ENCODE measurements at regions not wholly inside any gene's neighbourhood (a gene's known extent, or its start where the extent isn't known, plus 50 kb on each side); places are given as distances from the start of the nearest gene placed in this dataset.

DNA sequence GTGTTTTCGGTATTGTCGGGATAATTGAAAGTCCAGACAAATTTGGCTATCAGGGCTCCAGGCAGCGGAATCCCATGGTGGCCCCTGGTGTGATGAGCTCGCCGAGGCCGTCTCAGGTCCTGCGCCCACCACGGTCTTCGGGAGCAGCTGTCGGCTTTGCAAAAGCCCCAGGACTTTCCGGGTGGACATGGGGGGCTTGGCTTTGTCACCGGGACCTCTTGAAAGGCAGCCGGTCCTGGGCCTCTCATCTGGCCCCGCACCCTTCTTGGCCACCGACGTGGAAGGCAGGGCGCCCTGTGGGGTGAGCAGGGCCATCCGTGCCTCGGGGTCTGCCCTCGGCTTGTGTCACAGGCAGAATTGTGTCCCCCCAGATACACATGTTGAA, 87.1 kb upstream of the ACTRT2 start:
- H3K9me3 Mint-ChIP-seq = peaks cover 7% of the 10 kb centered on the region
- H3K27ac Mint-ChIP-seq = no peak overlapping the region
- no peaks in the 10 kb centered on the region for H3K4me1 Mint-ChIP-seq
- intact Hi-C loops (cut with micrococcal nuclease) = no loop called here
- no peaks in the 10 kb centered on the region for H3K27me3 Mint-ChIP-seq
- H3K4me3 Mint-ChIP-seq = no peak overlapping the region
- DNase-seq = no peak
- H3K36me3 Mint-ChIP-seq (ENCODE audit: low read depth) = no peaks in the 10 kb centered on the region

DNA sequence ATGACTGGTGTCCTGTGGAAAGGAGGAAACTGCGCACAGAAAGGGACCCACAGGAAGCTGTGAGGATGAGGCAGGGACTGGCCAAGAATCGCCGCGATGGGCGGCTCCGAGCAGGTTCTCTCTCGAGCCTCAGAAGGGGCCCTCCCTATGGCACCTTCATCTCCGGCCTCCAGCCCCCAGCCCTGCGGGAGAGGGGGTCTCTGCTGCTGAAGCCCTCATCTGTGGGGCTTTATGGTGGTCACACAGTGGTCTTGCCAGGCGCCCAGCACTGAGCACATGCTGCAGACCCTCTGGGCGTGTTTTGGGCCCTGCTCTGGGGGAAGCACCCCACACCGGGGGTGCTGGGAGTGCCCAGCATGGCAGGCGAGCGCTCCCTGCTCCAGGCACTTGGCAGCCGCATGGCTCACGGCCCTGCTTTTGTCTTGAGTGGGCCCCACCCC, 86.6 kb upstream of the ACTRT2 start:
- Mint-ChIP-seq H3K9me3 (peaks cover 7% of the 10 kb centered on the region), H3K36me3 (ENCODE audit: low read depth) (no peaks in the 10 kb centered on the region), H3K27ac (no peak overlapping the region), H3K4me3 (no peak overlapping the region), H3K27me3 (no peaks in the 10 kb centered on the region), H3K4me1 (no peaks in the 10 kb centered on the region)
- no peak for DNase-seq
- intact Hi-C loops (cut with micrococcal nuclease) = no loop called here

DNA sequence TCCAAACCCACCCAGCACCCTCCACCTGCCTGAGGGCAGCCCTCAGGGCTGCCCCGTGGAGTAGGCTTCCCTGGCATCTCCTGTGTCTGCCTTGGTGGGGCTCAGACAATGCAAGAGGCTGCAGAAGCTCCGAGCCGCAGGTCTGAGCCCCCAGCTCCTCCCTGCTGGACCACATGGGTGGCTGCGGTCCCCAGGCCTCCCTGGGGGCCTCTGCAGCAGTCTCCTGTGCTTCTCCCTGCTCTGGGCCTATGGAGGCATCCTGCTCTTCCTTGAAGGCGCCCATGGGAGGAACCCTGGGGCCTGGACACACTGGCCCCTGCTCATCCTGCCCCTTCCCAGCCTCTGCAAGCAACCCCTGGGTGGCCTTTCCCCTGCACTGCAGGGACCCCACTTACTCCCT, 86.1 kb upstream of the ACTRT2 start:
- H3K27ac Mint-ChIP-seq = no peak overlapping the region
- peaks cover 7% of the 10 kb centered on the region for H3K9me3 Mint-ChIP-seq
- intact Hi-C loops (cut with micrococcal nuclease) = no loop called here
- no peak for DNase-seq
- H3K36me3 Mint-ChIP-seq (ENCODE audit: low read depth) = no peaks in the 10 kb centered on the region
- H3K4me1 Mint-ChIP-seq = no peaks in the 10 kb centered on the region
- no peak overlapping the region for H3K4me3 Mint-ChIP-seq
- H3K27me3 Mint-ChIP-seq = no peaks in the 10 kb centered on the region

DNA sequence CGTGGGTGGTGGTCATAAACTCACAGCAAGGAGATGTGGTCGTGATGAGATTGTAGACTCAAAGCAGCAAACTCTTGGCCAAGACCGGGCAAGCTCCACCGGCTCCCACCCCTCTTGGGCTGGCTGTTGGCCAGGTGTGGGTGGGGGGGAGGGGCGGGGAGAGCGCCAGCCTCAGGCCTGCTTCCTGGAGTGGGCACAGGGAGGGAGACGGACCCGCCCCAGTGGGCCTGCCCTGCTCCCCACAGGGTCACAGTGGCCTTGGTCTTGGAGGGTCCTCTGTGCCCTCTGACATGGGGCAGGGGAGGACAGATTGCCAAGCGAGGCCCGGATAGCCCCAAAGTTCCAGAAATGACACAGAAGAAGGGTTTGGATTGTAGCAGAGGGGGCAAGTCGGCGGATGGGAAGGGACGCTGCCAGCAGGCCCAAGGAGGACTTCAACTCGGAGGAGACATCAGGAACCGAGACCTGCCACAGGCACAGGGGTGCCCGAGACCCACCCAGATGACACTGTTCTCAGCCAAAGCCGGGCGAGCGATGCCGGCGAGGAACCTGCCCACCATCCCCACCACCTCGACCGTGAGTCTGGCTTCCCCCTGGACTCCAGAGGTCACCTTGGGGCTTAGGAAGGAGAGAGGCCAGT, 85.4 kb upstream of the ACTRT2 start:
- Mint-ChIP-seq H3K9me3 (peaks cover 7% of the 10 kb centered on the region), H3K4me1 (no peaks in the 10 kb centered on the region)

DNA sequence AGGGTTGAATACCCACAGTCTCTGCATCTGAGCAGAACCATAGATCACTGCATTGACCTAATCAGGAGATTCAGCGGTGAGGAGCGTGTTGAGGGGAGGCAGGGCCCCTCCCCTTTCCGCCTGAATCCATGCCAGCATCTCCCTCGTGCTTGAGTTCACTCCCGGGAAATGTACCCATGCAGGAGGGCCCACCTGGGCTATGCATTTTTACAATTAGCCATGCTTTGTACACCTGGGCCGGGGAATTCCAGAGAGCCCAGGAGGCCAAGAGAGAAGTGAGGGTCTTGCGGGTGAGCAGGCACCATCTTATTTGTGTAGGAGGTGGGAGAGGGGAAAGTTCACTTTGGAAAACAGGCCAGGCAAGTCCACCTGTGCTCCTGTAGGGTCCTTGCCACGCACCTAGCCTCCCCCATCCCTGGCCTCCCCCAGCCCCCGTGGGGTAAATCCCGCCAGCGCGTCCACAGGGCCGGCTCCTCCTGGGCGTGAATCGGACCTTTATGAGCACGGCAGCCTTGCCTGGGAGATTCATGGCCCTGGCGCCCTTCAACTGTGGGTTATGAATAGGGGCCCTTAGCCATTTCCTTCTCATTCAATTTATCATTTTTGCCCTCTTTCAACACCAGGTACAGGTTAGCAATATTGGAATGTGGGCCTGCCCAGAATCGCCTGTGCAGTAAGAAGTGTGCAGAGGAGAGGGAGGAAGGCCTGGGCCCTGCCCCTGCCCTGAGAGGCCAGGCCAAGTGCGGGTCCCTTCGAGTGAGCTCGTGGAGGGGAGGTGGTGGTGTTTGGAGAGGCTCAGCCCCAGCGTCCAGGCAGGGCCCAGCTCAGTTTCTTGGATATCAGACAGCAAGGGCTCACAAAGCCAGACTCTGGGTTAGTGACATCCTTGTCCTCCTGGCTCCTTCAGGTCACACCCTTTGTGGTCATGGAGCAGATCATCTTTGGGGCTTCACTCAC, 84.4 kb upstream of the ACTRT2 start:
- H3K4me3 Mint-ChIP-seq = no peak overlapping the region

More for the DNA sequence above, 85.4 kb upstream of the ACTRT2 start:
- intact Hi-C loops (cut with micrococcal nuclease) = no loop called here
- no peak overlapping the region for H3K4me3 Mint-ChIP-seq
- no peaks in the 10 kb centered on the region for H3K36me3 Mint-ChIP-seq (ENCODE audit: low read depth)
- no peaks in the 10 kb centered on the region for H3K27me3 Mint-ChIP-seq
- no peak overlapping the region for H3K27ac Mint-ChIP-seq
- no peak for DNase-seq

DNA sequence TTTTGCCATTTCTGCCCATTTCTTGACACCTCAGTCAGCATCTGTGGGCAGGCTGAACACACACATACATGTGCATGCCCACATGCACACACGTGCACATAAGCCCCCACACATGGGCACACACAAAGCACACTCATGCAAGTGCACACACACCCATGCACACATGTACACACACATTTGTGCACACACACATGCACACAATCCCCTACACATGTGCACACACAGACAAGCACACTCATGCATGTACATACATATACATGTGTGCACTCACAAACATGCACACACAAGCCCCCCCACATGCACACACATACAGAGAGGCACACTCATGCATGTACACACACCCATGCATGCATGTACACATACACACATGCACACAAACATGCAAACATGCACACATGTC, 83.5 kb upstream of the ACTRT2 start:
- H3K36me3 Mint-ChIP-seq (ENCODE audit: low read depth) = no peaks in the 10 kb centered on the region
- no peak for DNase-seq

More for the DNA sequence above, 84.4 kb upstream of the ACTRT2 start:
- H3K27ac Mint-ChIP-seq = no peak overlapping the region
- no peaks in the 10 kb centered on the region for H3K36me3 Mint-ChIP-seq (ENCODE audit: low read depth)
- peaks cover 10% of the 10 kb centered on the region for H3K9me3 Mint-ChIP-seq
- H3K27me3 Mint-ChIP-seq = no peaks in the 10 kb centered on the region
- no peaks in the 10 kb centered on the region for H3K4me1 Mint-ChIP-seq
- DNase-seq = no peak
- intact Hi-C loops (cut with micrococcal nuclease) = no loop called here

DNA sequence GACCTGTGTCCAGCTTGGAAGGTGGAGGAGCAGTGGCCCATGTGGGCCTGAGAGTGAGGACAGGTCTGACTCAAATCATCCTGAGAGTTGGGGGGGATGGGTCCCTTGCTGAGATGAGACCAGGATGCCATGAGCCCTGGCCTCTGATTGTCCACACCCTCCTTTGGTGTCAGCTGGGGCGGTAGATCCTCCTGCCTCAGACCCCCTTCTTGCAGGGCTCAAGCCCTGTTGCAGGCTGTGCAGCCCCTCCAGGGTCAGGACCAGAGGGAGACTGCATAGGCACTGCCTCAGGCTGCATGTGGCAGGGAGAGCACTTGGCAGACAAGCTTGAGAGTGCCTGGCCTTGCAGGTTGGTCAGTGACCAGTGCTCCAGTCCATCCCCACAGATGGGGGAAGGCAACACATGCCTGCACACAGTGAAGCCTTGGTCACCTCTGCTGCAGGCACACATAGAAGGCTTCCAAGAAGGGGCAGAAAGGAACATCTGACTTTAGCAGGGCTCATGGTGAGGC, 82.2 kb upstream of the ACTRT2 start:
- Mint-ChIP-seq H3K9me3 (peaks cover 10% of the 10 kb centered on the region), H3K4me1 (no peaks in the 10 kb centered on the region), H3K36me3 (ENCODE audit: low read depth) (no peaks in the 10 kb centered on the region), H3K27me3 (no peaks in the 10 kb centered on the region), H3K27ac (no peak overlapping the region), H3K4me3 (no peak overlapping the region)
- intact Hi-C loops (cut with micrococcal nuclease) = no loop called here
- DNase-seq = no peak

More for the DNA sequence above, 83.5 kb upstream of the ACTRT2 start:
- intact Hi-C loops (cut with micrococcal nuclease) = no loop called here
- H3K27me3 Mint-ChIP-seq = no peaks in the 10 kb centered on the region
- no peaks in the 10 kb centered on the region for H3K4me1 Mint-ChIP-seq
- H3K9me3 Mint-ChIP-seq = peaks cover 10% of the 10 kb centered on the region
- no peak overlapping the region for H3K27ac Mint-ChIP-seq
- no peak overlapping the region for H3K4me3 Mint-ChIP-seq

DNA sequence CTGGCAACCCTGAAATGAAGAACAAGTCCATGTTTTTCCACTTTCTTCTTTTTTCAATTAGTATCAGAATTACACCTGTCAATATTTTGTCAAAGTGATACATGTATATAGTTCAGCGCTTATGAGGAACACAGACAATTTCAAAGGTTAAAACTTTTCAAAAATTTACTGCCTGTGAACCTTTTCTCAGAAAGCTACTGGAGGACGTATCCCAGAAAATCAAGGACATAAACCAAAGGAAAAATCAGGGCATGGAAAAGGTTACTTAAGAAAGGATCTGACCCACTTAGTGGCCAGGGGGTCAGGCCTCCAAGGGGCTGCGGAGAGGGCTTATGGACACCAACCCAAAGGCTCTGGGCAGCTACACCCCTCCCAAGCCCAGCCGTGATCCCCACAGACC, 81.1 kb upstream of the ACTRT2 start:
- Mint-ChIP-seq H3K4me3 (no peak overlapping the region), H3K9me3 (peaks cover 10% of the 10 kb centered on the region), H3K36me3 (ENCODE audit: low read depth) (no peaks in the 10 kb centered on the region), H3K4me1 (no peaks in the 10 kb centered on the region), H3K27me3 (no peaks in the 10 kb centered on the region), H3K27ac (no peak overlapping the region)
- intact Hi-C loops (cut with micrococcal nuclease) = no loop called here
- DNase-seq = no peak

DNA sequence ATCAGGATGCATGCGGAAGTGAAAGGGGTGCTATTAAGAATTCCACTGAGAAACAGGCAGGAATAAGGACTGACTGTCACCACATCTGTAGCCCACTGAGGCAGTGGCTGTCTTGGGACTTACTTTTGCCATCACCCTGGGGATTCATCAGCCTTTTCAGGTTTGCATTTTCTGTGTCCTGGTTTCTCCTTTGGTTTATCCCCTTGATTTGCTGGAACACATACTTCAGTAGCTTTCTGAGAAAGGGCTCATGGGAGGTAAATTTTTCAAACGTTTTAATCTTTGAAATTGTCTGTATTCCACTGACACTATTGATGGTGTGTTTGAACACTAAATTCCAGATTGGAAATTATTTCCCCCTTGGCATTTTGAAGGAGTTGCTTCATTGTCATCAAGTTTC, 80.2 kb upstream of the ACTRT2 start:
- H3K27ac Mint-ChIP-seq = no peak overlapping the region
- DNase-seq = no peak
- H3K9me3 Mint-ChIP-seq = peaks cover 10% of the 10 kb centered on the region
- H3K4me1 Mint-ChIP-seq = no peaks in the 10 kb centered on the region
- H3K36me3 Mint-ChIP-seq (ENCODE audit: low read depth) = no peaks in the 10 kb centered on the region
- intact Hi-C loops (cut with micrococcal nuclease) = no loop called here
- no peaks in the 10 kb centered on the region for H3K27me3 Mint-ChIP-seq
- no peak overlapping the region for H3K4me3 Mint-ChIP-seq

DNA sequence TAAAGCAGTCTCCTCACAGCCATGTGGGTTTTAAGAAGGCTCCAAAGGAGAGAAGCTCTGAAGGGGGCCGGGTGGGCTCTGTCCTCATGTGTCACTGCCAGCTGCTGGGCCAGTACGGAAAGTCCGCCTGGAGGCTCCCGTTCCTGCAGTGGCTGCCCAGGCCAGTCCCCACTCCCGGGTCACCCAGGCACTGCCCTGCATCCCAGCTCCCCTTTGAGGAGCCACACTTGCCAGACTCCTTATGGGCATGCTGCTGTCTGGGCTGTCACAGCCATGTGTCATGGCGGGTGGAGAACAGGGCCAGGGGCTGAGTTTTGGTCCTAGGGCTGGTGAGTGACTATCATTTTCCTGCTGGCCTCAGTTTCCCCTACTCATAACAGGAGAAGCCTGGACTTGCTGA, 79.4 kb upstream of the ACTRT2 start:
- Mint-ChIP-seq H3K27ac (no peak overlapping the region), H3K4me3 (no peak overlapping the region), H3K27me3 (no peaks in the 10 kb centered on the region), H3K9me3 (peaks cover 10% of the 10 kb centered on the region), H3K4me1 (no peaks in the 10 kb centered on the region), H3K36me3 (ENCODE audit: low read depth) (no peaks in the 10 kb centered on the region)
- intact Hi-C loops (cut with micrococcal nuclease) = no loop called here
- DNase-seq = no peak

DNA sequence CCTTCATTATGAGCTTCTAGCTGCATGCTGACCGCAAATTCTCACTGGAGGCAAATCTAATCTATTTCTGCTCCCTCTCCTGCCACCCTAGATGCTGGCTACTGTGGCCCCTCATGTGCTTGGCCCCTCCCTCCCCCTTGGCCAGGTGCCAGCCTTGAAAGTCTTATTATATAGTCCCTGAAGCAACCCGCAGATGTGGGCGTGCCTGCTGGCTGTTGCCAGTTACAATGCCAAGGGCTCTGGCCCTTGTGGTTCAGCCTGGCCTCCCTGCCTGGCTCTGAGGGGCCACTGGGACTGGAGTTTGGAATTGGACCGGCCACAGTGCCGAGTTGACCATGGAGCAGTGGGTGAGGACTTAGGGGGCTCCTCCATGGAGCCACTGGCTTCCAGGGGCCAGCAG, 78.9 kb upstream of the ACTRT2 start:
- Mint-ChIP-seq H3K4me3 (no peak overlapping the region), H3K27me3 (no peaks in the 10 kb centered on the region), H3K36me3 (ENCODE audit: low read depth) (no peaks in the 10 kb centered on the region), H3K27ac (no peak overlapping the region), H3K4me1 (no peaks in the 10 kb centered on the region), H3K9me3 (peaks cover 10% of the 10 kb centered on the region)
- intact Hi-C loops (cut with micrococcal nuclease) = no loop called here
- no peak for DNase-seq

DNA sequence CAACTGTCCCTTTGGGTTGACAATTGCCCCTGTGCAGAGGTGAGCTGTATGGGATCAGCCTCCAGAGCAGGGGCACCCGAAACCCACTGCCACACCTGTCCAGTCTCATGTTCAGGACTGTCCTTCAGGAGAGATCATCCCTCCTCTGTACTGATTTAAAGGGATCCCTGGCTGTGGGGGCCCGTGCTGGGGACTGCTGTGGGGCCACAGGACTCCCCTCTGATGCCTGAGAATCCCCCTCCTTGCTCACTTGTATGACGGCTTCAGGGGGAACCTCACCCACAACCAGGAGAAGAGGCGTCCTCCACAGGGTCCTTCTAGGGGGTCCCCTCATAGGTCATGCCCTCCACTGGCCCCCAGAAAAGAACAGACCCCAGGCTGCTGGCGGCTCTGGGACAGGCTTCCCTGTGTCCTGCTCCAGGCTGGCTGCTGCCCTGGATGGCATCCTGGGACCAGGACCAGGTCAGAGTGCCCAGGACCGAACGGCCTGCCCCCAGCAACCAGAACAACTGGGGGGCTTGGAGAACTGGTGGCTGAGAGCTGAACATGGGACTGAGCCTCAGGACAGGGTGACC, 77.5 kb upstream of the ACTRT2 start:
- H3K4me3 Mint-ChIP-seq = no peak overlapping the region
- H3K27me3 Mint-ChIP-seq = no peaks in the 10 kb centered on the region
- no peak for DNase-seq
- H3K36me3 Mint-ChIP-seq (ENCODE audit: low read depth) = no peaks in the 10 kb centered on the region
- no peak overlapping the region for H3K27ac Mint-ChIP-seq
- H3K4me1 Mint-ChIP-seq = no peaks in the 10 kb centered on the region
- intact Hi-C loops (cut with micrococcal nuclease) = no loop called here
- H3K9me3 Mint-ChIP-seq = peaks cover 4% of the 10 kb centered on the region

DNA sequence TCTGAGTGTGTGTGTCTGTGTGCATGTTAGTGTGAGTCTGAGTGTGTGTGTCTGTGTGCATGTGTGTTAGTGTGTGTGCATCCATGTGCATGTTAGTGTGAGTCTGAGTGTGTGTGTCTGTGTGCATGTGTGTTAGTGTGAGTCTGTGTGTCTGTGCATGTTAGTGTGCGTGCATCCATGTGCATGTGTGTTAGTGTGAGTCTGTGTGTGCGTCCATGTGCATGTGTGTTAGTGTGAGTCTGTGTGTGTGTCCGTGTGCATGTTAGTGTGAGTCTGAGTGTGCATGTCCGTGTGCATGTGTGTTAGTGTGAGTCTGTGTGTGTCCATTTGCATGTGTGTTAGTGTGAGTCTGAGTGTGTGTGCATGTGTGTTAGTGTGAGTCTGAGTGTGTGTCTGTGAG, 76.6 kb upstream of the ACTRT2 start:
- Mint-ChIP-seq H3K36me3 (ENCODE audit: low read depth) (no peaks in the 10 kb centered on the region), H3K4me3 (no peak overlapping the region), H3K27ac (no peak overlapping the region), H3K27me3 (no peaks in the 10 kb centered on the region), H3K9me3 (peaks cover 4% of the 10 kb centered on the region), H3K4me1 (no peaks in the 10 kb centered on the region)
- intact Hi-C loops (cut with micrococcal nuclease) = no loop called here
- no peak for DNase-seq

DNA sequence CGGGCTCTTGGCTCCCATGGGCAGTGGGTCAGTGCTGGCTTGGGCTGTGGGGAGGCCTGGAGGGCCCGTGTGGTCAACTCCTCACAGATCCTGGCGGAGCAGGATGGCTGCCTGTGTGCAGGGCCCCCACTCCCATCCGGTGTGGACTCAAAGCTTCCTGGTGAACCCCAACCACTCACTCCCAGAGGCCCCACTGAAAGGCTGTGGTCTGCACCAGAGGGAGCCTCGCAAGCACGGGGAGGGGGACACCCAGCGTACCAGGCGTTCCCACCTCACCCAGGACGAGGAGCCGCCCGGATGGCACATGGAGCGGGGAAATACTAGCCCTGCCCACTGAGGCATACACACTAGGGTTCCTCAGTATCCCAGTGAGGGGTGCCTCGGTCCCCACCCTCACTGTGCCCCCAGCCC, 75.4 kb upstream of the ACTRT2 start:
- no peak for DNase-seq
- H3K9me3 Mint-ChIP-seq = peaks cover 4% of the 10 kb centered on the region
- no peak overlapping the region for H3K27ac Mint-ChIP-seq
- no peaks in the 10 kb centered on the region for H3K36me3 Mint-ChIP-seq (ENCODE audit: low read depth)
- intact Hi-C loops (cut with micrococcal nuclease) = no loop called here
- no peaks in the 10 kb centered on the region for H3K4me1 Mint-ChIP-seq
- no peaks in the 10 kb centered on the region for H3K27me3 Mint-ChIP-seq
- no peak overlapping the region for H3K4me3 Mint-ChIP-seq

All from activated CD4-positive, alpha-beta T cell treated with anti-CD3 and anti-CD28 coated beads, Interleukin-2, amount 10 ng/mL, durations not matched to agents 24 days and 14 days (primary cell).